ENCODE measurements at regions not wholly inside any gene's neighbourhood (a gene's known extent, or its start where the extent isn't known, plus 50 kb on each side); places are given as distances from the start of the nearest gene placed in this dataset.

GRCh38 chr4:130186931-130187330 is 1091.0 kb downstream of the C4orf33 start:
- no peak for DNase-seq

GRCh38 chr4:130187587-130187986 is 1091.6 kb downstream of the C4orf33 start:
- DNase-seq = no peak

DNA sequence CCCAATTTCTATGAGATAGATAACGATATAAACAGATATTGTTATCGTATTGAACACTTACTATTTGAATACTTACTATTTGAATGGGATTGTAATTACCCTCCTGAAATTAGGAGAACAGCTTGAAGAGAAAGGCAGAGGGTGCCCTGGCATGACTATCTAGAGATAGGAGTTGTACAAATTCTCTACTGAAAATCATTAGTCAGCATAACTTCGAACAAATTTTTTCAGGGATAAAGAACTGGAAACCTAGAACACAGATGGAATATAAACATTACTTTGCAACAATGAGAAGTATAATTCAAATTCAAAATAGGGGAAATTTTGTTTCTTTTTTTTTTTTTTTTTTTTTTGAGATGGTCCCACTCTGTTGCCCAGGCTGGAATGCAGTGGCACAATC is 1096.8 kb downstream of the C4orf33 start:
- DNase-seq = no peak

DNA sequence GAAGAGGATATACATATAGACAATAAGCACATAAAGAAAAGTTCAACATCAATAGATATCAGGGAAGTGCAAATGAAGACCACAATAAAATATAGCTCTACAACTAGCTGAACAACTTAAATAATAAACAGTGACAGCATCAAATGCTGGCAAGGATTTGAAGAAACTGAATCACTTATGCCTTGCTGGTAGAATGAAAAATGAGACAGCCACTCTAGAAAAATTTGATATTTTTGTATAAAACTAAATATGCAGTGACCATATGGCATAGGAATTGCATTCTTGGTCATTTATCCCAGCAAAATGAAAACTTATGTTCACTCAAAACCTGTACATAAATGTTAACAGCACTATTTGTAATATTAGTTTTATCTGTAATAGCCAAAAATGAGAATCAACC is 1102.0 kb downstream of the C4orf33 start:
- no peak for DNase-seq

DNA sequence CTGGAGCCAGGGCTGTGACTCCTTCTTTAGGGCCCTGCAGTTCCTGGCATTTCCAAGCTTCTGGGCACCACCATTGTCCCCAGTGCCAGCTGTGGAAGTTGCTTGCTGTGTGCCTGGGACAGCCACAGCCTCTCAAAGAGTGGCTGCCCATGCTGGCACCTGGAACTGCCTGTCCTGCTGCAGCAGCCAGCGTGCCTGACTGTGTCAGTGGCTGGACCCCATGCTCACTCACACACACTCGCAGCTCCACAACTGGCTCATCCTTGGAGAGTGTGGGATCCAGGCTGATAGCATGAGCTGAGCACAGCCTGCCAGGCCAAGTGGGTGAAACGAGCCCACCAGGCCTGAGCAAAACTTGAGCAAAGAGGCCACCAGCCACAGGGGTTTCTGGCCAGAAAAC is 1107.6 kb downstream of the C4orf33 start:
- DNase-seq = no peak

DNA sequence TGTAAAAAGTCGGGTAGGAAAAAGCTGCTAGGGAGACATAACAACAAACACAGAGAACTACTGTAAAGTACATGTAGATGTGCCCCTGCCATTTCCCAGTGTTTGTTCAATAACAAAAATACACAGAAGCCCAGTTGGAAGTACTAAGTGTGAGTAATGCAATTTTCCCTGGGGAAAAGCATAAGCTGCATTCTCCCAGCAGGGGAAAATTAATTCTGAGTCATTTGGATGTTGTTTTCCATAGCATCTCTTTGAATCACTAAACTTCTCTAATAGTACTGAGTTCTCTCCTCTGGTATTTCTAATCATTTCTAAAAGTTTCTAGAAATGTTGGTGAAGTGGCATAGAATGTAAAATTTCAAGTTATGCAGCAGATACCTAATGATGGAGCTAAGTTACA is 1114.9 kb downstream of the C4orf33 start:
- DNase-seq = no peak

DNA sequence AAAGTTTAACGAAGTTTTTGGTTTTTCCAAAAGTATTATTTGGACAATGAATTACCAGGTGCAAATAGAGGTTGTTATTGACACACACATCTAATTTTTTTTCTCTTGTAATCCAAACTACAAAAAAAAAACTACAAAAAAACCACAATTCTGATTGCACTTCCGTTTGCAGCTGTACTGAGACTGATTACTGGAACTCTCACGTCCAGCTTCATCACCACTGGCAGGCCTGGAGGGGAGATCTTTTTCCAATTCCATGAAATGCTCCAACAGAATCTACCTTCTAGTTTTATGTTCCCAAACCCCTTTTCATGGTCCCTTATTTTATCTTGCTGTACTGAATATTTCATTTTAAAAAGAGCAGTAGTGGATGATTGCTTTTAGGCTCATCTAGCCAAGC is 1118.3 kb downstream of the C4orf33 start:
- DNase-seq = no peak

DNA sequence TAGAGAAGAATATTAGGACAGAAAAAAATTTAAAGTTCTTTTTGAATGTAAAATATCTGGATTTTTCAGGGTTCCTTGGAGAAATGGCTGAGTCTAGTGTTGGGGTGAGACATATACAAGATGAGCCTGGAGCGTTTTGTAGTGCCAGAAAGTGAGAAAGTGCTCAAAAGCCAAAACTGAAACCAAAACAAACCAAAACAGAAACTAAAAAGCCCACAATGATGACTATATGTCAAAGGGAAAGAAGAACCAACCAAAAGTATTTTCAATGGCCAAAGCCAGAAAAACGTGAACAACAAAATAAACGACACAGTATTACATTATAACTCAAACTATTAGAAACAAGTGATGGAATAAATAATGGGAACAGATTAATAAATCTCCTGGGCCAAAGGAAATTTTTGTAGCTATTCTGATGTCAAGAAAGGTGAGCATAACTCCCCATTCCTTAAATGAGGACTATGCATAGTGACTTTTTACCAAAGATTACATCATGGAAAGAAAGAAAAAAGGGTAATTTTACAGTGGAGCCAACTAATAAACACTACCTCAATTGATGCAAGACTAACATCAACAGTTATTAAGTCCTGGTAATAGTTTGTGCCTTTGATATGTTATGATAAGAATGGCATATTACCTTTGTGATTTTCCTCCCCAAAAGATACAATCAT is 1137.6 kb downstream of the C4orf33 start:
- no peak for DNase-seq

DNA sequence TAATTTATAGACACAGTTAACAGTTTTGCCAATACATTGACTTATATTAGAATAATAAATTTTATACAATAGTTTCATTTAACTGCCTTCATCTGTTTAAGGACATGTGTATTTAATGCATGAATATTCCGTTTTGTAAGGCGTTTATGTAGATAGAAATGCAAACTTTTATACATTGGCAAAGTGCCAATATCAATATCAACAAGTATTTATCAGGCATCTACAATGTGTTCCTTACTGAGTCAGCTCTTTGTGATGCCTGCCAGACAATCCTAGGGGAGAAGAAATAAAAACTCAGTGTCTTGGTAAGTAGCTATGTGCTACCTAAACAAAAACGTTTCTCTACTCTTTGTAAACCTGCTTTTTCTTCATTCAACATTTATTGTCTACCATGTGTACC is 1142.2 kb downstream of the C4orf33 start:
- no peak for DNase-seq

GRCh38 chr4:130249002-130249401 is 1153.0 kb downstream of the C4orf33 start:
- DNase-seq = no peak

DNA sequence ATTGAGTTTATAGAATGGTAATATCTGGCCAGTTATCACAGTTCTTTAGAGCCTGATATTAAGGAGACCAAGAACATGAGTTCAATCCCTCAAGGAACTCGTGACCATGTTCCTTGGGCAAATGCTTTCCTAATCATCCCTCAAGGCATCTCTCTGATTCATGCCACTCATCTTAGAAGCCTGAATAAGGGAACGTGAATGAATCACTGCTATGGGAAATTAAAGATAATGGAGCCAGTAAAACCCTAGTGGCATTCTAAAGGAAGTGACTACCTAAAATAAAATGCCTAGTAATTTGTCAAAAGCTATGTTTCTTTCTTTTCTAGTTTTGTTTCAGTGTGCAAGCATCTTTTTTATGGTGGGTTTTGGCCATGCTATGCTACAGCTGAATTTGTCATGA is 1161.3 kb downstream of the C4orf33 start:
- no peak for DNase-seq

- no peak for DNase-seq
Observed at GRCh38 chr4:130266814-130267213, 1170.9 kb downstream of the C4orf33 start.

DNA sequence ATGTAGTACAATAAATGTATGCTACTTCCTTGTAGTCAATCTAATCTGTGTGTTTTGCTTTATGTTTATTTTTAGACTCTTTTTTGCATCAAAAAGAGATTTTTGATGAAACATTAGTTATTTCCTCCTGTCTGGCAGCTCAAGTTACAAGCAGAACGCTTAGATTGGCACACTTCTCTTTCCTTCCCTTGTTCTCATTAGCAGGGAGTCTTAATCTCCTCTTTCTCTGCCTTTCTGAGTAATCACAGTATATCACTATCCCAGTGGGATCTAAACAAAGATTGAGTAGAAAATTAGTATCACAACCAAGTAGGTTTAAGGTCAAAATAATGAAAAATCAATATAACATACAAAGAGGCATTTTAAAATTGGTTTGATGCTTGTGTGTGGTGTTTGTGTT is 1192.6 kb downstream of the C4orf33 start:
- no peak for DNase-seq

DNA sequence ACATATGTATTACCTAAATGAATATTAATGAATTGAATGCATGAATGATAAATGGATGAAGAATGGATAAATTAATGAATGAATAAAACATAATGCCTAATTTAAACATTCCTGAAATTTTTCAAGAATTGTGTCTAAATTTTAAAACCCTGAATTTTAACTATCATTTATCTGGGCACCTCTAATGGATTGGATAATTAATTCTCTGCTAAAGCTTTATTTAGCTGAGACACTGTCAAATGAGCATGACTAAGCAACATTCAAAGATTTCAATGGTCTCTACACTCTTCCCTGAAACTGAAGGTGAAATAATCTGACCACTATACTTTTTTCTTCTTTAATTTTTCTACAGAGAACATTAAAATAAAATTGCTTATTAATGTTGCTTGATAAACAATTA is 1197.7 kb downstream of the C4orf33 start:
- no peak for DNase-seq

GRCh38 chr4:130296448-130296847 is 1200.5 kb downstream of the C4orf33 start:
- DNase-seq = no peak

GRCh38 chr4:130306566-130306965 is 1210.6 kb downstream of the C4orf33 start:
- DNase-seq = no peak

- no peak for DNase-seq
Observed at GRCh38 chr4:130309221-130309620, 1213.3 kb downstream of the C4orf33 start.

DNA sequence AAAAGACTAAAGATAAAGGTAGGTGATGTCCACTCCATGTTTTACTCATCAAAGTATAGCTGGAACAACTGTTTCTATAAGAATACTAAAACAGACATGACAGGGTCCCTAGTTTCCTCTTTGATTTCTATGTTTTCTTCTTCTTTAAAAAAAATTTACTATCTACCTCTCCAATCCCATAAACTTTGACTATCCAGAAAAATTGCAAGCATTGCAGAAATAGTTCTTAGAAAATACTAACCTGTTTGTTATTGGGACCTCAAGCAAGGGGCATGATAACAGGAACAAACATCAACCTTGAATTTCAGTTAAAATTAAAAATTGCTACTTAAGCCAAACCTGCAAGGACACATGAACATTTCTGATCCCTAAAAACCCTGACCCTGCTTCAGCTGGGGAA is 1226.5 kb downstream of the C4orf33 start:
- no peak for DNase-seq

DNA sequence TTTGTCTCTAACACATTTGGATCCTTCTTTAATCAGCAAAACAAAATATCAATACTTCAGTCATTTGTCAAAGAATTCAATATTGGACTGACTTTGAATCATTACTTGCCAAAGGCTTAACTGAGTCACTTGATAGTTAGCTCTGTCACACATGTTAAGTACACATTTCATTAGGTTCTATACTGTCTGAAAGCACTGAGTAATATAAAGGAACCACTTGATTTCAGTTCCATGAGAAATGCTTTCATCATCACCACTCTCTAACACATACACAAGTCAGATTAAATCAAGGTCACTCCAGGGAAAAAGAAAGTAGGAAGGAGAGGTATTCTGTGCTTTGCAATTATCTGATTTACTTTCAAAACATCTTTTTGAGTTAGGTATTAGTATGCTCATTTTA is 1233.1 kb downstream of the C4orf33 start:
- no peak for DNase-seq

DNA sequence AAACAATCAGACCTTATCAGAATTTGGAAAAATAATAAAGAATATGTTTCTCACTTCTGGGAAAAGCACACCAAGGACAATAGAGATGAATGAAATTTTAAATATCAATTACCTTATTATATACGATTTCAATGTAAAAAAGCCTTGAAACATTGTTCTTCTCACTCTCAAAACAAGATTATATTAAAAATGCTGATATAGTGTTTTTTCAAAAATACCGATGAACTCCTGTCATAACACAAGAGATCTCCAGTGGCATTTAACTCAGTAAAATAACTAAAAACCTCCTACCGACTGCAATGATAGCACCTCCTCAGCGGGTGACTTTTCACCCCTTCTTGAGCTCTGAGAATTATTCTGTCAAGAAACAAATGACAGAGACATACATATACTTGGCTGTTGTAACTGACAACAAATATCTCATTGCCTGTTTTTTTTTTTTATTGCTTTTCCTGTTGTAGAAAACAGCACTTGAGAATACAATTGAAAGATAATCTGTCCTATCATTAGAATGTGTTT is 1237.3 kb downstream of the C4orf33 start:
- DNase-seq = no peak

DNA sequence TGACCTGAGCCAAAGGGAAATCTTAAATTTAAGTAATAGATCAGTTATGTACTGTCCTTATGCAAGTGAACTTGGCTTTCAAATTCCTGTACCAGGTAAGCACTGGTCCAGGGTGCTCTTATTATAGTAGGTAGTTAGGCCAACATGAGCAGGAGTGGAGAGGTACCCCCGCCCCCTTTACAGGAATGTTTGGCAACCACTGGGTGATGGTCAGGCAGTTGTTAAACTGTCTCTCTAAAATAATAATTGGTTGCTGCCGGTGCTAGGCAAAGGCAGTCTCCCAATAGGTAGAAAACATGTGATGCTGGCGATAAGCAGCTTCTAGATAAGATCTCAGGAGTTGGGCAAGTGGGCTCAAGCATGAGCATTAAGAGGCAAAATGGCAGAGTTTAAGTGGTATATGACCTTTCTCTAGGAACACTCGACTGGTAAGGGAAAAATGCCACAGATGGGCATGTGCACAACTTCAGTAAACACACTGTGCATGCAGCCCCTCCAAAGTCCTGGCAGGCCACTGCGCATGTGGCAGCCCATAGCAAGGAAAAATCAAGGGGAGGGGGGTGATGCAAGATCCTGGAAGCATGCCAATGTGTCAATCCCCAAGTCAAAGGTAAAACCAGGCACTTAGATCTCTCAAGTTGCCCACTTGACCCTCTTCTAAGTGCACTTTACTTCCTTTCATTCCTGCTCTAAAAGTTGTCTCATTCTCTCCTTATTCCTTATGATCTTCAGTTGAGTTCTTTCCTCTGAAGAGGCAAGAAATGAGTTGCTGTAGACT is 1239.7 kb downstream of the C4orf33 start:
- no peak for DNase-seq

- DNase-seq = no peak
Observed at GRCh38 chr4:130336585-130337217, 1240.7 kb downstream of the C4orf33 start.

- no peak for DNase-seq
Observed at GRCh38 chr4:130338851-130339250, 1242.9 kb downstream of the C4orf33 start.
